Ishikawa (cell line): ENCODE measurements at regions not wholly inside any gene's neighbourhood (a gene's known extent, or its start where the extent isn't known, plus 50 kb on each side); places are given as distances from the start of the nearest gene placed in this dataset.

Experiments used
- CEBPB ChIP-seq: IDR thresholded peaks from 2 replicates; pipeline ENCODE4 v1.6.1; 2012
- CREB1 ChIP-seq: IDR thresholded peaks from 2 replicates; pipeline ENCODE4 v1.6.1; 2012; ENCODE audit warnings: low read depth
- EGR1 ChIP-seq: IDR thresholded peaks from 2 replicates; pipeline ENCODE4 v1.6.1; 2012
- EP300 ChIP-seq: IDR thresholded peaks from 2 replicates; pipeline ENCODE4 v1.6.1; 2012; ENCODE audit warnings: borderline replicate concordance
- FOXM1 ChIP-seq: IDR thresholded peaks from 2 replicates; pipeline ENCODE4 v1.6.1; 2012; ENCODE audit warnings: low read depth, borderline replicate concordance
- MAX ChIP-seq: IDR thresholded peaks from 2 replicates; pipeline ENCODE4 v1.6.1; 2012
- NFIC ChIP-seq: IDR thresholded peaks from 2 replicates; pipeline ENCODE4 v1.6.1; 2012
- RAD21 ChIP-seq: IDR thresholded peaks from 2 replicates; pipeline ENCODE4 v1.6.1; 2012; ENCODE audit warnings: low read depth
- REST ChIP-seq: IDR thresholded peaks from 2 replicates; pipeline ENCODE4 v1.6.1; 2012; ENCODE audit warnings: low read depth, mild to moderate bottlenecking
- TAF1 ChIP-seq: IDR thresholded peaks from 2 replicates; pipeline ENCODE4 v1.6.1; 2012; ENCODE audit warnings: low read depth, mild to moderate bottlenecking
- TCF12 ChIP-seq: IDR thresholded peaks from 2 replicates; pipeline ENCODE4 v1.6.1; 2012; ENCODE audit warnings: low read depth
- TEAD4 ChIP-seq: IDR thresholded peaks from 2 replicates; pipeline ENCODE4 v1.6.1; 2012
- USF1 ChIP-seq: IDR thresholded peaks from 2 replicates; pipeline ENCODE4 v1.6.1; 2012
- YY1 ChIP-seq: IDR thresholded peaks from 2 replicates; pipeline ENCODE4 v1.6.1; 2012; ENCODE audit warnings: low read depth
- ZBTB7A ChIP-seq: IDR thresholded peaks from 2 replicates; pipeline ENCODE4 v1.6.1; 2012; ENCODE audit warnings: low read depth

- TF ChIP-seq NFIC: no peak
- no peak for TF ChIP-seq ZBTB7A
- TF ChIP-seq MAX: no peak
- TF ChIP-seq RAD21: no peak
- no peak for TF ChIP-seq TCF12
- TF ChIP-seq EGR1: no peak
- TF ChIP-seq TEAD4: no peak
- no peak for TF ChIP-seq FOXM1
- TF ChIP-seq CEBPB: no peak
- no peak for TF ChIP-seq TAF1
- no peak for TF ChIP-seq USF1
- TF ChIP-seq YY1: no peak
- no peak for TF ChIP-seq CREB1
- TF ChIP-seq REST: no peak
- no peak for TF ChIP-seq EP300
These were observed 85.4 kb upstream of the DUSP10 start for GRCh38 chr1:221827307-221827642.

GRCh38 chr1:221824909-221825308 lies 83.0 kb upstream of the DUSP10 start:
- TF ChIP-seq RAD21: no peak
- TF ChIP-seq NFIC: no peak
- no peak for TF ChIP-seq EGR1
- no peak for TF ChIP-seq CEBPB
- TF ChIP-seq TAF1: no peak
- no peak for TF ChIP-seq FOXM1
- TF ChIP-seq USF1: no peak
- TF ChIP-seq CREB1: no peak
- no peak for TF ChIP-seq TEAD4
- no peak for TF ChIP-seq REST
- TF ChIP-seq ZBTB7A: no peak

- TF ChIP-seq YY1 (no peak), CEBPB (no peak), EGR1 (no peak), NFIC (no peak), USF1 (no peak), MAX (no peak), TEAD4 (no peak), TCF12 (no peak), CREB1 (no peak)
These were observed 82.1 kb upstream of the DUSP10 start for GRCh38 chr1:221824025-221824424.

- TF ChIP-seq EGR1 (no peak), MAX (no peak), REST (no peak), YY1 (no peak), EP300 (no peak), USF1 (no peak), TEAD4 (no peak), ZBTB7A (no peak), FOXM1 (no peak), RAD21 (no peak), NFIC (no peak), CEBPB (no peak), TCF12 (no peak), CREB1 (no peak), TAF1 (no peak)
These were observed 81.7 kb upstream of the DUSP10 start for GRCh38 chr1:221823561-221823960.
